B cell (primary cell): ENCODE measurements at regions not wholly inside any gene's neighbourhood (a gene's known extent, or its start where the extent isn't known, plus 50 kb on each side); places are given as distances from the start of the nearest gene placed in this dataset.

ENCODE experiments used
- CTCF ChIP-seq: fragments of 200-600 bp; IDR thresholded peaks from one replicate; pipeline ENCODE4 v1.8.0; 2022; ENCODE audit warnings: antibody characterized with exemption, mild to moderate bottlenecking
- EZH2 ChIP-seq: IDR thresholded peaks from 2 replicates; pipeline ENCODE4 v1.6.1; 2012; ENCODE audit warnings: borderline replicate concordance, low read depth, mild to moderate bottlenecking, moderate library complexity, low read length; ENCODE audit not compliant: insufficient read depth, poor library complexity, severe bottlenecking

DNA sequence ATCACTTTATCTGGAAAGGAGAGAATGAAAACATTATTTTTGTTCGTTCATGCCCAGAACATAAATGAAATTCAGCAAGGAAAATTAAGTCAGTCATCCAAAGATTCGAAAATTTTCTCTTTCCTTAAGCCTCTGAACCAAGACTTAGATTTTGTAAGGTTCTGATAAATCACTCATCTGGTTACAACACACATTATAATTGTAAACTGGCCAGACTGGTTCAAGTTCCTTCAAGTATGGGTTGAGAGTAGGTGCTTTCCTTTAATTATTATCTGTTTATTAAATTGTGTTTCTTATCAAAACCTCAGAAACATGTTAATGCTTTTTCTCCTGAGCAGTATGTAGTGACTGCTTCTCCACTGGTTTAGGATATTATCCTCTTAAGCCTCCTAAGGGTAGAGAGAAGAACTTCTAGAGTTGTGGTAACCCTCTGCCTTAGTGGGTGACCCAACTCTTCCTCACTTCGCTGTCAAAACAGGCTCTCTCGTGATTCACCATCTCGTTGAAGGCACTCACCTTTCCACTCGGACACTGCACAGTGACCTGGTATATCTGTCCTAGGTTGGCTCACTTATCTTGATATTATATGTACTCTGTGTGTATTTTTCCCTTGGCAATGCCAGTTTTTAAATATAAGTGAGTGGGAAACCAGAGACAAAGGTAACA, 325.9 kb downstream of the PAX3 start:
- TF ChIP-seq CTCF (no peak), EZH2 (no peak)
